ENCODE measurements at regions not wholly inside any gene's neighbourhood (a gene's known extent, or its start where the extent isn't known, plus 50 kb on each side); places are given as distances from the start of the nearest gene placed in this dataset.

DNA sequence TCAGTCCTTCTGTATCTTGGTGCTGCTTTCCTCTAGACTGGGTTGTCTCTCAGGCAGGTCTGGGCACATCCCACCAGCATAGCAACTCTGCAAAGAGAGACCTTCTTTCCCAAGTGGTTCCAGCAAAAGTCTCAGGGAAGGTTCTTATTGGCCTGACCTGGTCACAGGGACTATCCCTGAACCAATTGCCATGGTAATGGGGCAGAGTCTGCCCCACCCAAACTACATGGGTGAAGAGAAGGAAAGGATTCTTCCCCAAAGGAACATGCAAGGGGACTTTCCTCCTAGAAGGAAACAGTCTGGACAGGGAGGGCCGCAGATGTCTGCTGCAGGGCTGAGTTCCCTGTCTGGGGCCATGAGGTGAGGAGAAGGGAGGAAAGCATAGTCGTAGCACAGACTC is 122.2 kb upstream of the NCOR2 start:
- Histone ChIP-seq H3K4me1 (ENCODE audit: insufficient read depth) (peaks cover 22% of the 10 kb centered on the region), H2AFZ (no peak overlapping the region), H3K9me3 (ENCODE audit: low read depth) (no peaks in the 10 kb centered on the region), H3K27me3 (no peaks in the 10 kb centered on the region), H4K20me1 (ENCODE audit: insufficient read depth, poor library complexity, severe bottlenecking) (no peaks in the 10 kb centered on the region), H3K79me2 (no peaks in the 10 kb centered on the region), H3K4me3 (no peak overlapping the region), H3K9me2 (replicated peaks; ENCODE audit: insufficient read depth) (no peaks in the 10 kb centered on the region), H3K36me3 (replicated peaks; ENCODE audit: insufficient read depth, low read depth) (no peaks in the 10 kb centered on the region), H3K4me2 (no peak overlapping the region), H3K27ac (no peak overlapping the region)
- WGBS (ENCODE audit: low lambda C conversion rate, missing lambda C conversion rate), result 89% methylated on average over 2 of the region's 2 CpGs
- TF ChIP-seq EZH2phosphoT487 (IDR thresholded peaks at IDR 0.05; ENCODE audit: low read depth, severe bottlenecking, unreplicated experiment) (no peak), EZH2 (IDR thresholded peaks at IDR 0.05; ENCODE audit: borderline replicate concordance) (no peak)
- TF ChIP-seq, protein P1, sequence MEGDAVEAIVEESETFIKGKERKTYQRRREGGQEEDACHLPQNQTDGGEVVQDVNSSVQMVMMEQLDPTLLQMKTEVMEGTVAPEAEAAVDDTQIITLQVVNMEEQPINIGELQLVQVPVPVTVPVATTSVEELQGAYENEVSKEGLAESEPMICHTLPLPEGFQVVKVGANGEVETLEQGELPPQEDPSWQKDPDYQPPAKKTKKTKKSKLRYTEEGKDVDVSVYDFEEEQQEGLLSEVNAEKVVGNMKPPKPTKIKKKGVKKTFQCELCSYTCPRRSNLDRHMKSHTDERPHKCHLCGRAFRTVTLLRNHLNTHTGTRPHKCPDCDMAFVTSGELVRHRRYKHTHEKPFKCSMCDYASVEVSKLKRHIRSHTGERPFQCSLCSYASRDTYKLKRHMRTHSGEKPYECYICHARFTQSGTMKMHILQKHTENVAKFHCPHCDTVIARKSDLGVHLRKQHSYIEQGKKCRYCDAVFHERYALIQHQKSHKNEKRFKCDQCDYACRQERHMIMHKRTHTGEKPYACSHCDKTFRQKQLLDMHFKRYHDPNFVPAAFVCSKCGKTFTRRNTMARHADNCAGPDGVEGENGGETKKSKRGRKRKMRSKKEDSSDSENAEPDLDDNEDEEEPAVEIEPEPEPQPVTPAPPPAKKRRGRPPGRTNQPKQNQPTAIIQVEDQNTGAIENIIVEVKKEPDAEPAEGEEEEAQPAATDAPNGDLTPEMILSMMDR (IDR thresholded peaks at IDR 0.05; ENCODE audit: poor library complexity), result no peak
- no peak for DNase-seq (ENCODE audit: low spot score)

DNA sequence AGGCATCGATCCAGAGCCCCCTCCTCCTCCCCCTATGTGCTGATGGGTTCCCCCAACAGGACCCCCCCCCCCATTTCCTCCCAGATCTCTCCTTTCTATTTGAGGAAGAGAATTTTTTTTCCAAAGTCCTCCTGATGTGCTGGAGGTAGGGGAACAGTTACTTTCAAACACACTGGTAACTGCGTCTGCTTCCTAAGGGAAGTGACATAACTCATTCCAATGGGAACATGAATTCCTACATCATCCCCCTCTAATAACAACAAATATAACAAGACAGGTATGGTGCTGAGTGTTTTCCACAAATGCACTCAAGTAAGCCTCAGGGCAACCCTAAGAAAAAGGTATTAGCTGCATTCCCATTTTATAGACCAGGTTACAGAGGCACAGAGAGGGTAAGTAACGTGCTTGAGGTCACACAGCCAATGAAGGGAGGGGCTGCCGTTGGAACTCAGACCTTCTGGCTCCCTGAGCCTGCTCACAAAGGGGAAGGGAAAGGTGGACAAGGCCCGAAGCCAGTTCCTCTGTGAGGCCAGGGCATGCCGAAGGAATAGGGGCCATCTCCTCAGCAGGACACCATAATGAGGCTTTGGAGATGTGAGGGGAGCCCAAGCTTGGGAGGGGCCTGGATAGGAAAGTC is 121.1 kb upstream of the NCOR2 start:
- Histone ChIP-seq H3K9me2 (replicated peaks; ENCODE audit: insufficient read depth) (no peaks in the 10 kb centered on the region), H3K4me1 (ENCODE audit: insufficient read depth) (peaks cover 29% of the 10 kb centered on the region), H3K27me3 (no peaks in the 10 kb centered on the region), H4K20me1 (ENCODE audit: insufficient read depth, poor library complexity, severe bottlenecking) (no peaks in the 10 kb centered on the region), H3K4me2 (peak overlapping the region; percentile 35), H2AFZ (no peak overlapping the region), H3K27ac (peak overlapping the region; percentile 10), H3K79me2 (no peaks in the 10 kb centered on the region), H3K9me3 (ENCODE audit: low read depth) (no peaks in the 10 kb centered on the region), H3K36me3 (replicated peaks; ENCODE audit: insufficient read depth, low read depth) (no peaks in the 10 kb centered on the region), H3K4me3 (no peak overlapping the region)
- TF ChIP-seq EZH2 (IDR thresholded peaks at IDR 0.05; ENCODE audit: borderline replicate concordance) (no peak), EZH2phosphoT487 (IDR thresholded peaks at IDR 0.05; ENCODE audit: low read depth, severe bottlenecking, unreplicated experiment) (no peak)
- TF ChIP-seq, protein P1 (IDR thresholded peaks at IDR 0.05; ENCODE audit: poor library complexity), result no peak
- 76% methylated on average over 6 of the region's 6 CpGs for WGBS (ENCODE audit: low lambda C conversion rate, missing lambda C conversion rate)
- no peak for DNase-seq (ENCODE audit: low spot score)

DNA sequence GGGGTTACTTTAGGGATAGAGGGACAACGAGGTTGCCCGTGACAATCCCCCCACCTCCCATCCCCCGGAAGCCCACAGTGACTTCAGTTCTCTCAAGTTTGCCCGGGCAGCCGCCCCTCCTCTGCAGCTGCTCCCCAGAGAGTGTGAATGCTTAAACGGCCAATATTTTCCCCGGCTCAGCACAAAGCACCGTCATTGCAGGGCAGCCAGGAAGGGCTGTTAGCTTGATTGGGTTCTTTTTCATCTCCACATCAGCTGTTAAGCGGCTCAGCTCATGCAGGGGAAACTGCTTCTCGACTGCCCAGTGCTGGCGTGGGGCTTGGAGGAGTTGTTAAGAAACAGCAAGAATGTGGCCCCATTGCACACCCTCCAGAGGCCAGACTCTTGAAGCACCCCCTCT is 120.5 kb upstream of the NCOR2 start:
- Histone ChIP-seq H3K9me2 (replicated peaks; ENCODE audit: insufficient read depth) (no peaks in the 10 kb centered on the region), H4K20me1 (ENCODE audit: insufficient read depth, poor library complexity, severe bottlenecking) (no peaks in the 10 kb centered on the region), H3K4me1 (ENCODE audit: insufficient read depth) (peaks cover 30% of the 10 kb centered on the region), H3K9me3 (ENCODE audit: low read depth) (no peaks in the 10 kb centered on the region), H3K4me3 (no peak overlapping the region), H3K27me3 (no peaks in the 10 kb centered on the region), H2AFZ (no peak overlapping the region), H3K79me2 (no peaks in the 10 kb centered on the region), H3K27ac (peak overlapping the region; percentile 10), H3K4me2 (peak overlapping the region; percentile 35), H3K36me3 (replicated peaks; ENCODE audit: insufficient read depth, low read depth) (no peaks in the 10 kb centered on the region)
- no peak for TF ChIP-seq EZH2 (IDR thresholded peaks at IDR 0.05; ENCODE audit: borderline replicate concordance)
- TF ChIP-seq EZH2phosphoT487 (IDR thresholded peaks at IDR 0.05; ENCODE audit: low read depth, severe bottlenecking, unreplicated experiment), result no peak
- TF ChIP-seq, protein P1 (IDR thresholded peaks at IDR 0.05; ENCODE audit: poor library complexity), result no peak
- no peak for DNase-seq (ENCODE audit: low spot score)
- 41% methylated on average over 11 of the region's 11 CpGs for WGBS (ENCODE audit: low lambda C conversion rate, missing lambda C conversion rate)

Data from hepatocyte (in vitro differentiated cells).